A549 (cell line): ENCODE measurements at regions not wholly inside any gene's neighbourhood (a gene's known extent, or its start where the extent isn't known, plus 50 kb on each side); places are given as distances from the start of the nearest gene placed in this dataset.

Source experiments
- ATAC-seq, 2 experiments: fragments of 200-7000 bp in 1 of 2; fragments of >200 bp in 1 of 2; cut with Nextera tagmentation in 1 of 2; cut with Tn5 transposase in 1 of 2; 3 replicates each; pipeline versions ENCODE4 v1.8.0 to v1.9.1; 2018 to 2020; ENCODE audit warnings: mild to moderate bottlenecking in 1 of 2, moderate library complexity in 1 of 2
- CTCF ChIA-PET: fragments of 300-600 bp; sonication (Branson Sonifier 250); formaldehyde crosslinking; extraction: SDS; loops from one replicate; lab custom pipeline; 2021; ENCODE audit warnings: antibody characterized with exemption, inconsistent platforms; lab: Yijun Ruan, JAX
- POLR2A ChIA-PET: fragments of 350-600 bp; formaldehyde crosslinking; extraction: SDS; loops from one replicate; lab custom pipeline; 2021; ENCODE audit warnings: antibody characterized with exemption, inconsistent platforms; lab: Yijun Ruan, JAX
- DNase-seq, 2 experiments: peaks; one replicate each; pipeline versions ENCODE4 v3.0.0 to v3.0.0-alpha.2; 2011 to 2016; ENCODE audit warnings: low read depth in 1 of 2, low spot score in 1 of 2
- FAIRE-seq: peaks from 2 replicates; lab custom pipeline; 2011; peaks lifted over from hg19 to GRCh38; lab: Jason Lieb, UNC
- H3K27ac ChIP-seq, 2 experiments: fragments of >200 bp; sonication (Bioruptor Twin); formaldehyde crosslinking; 3 replicates each; pipeline ENCODE4 v1.5.1; 2016 to 2017
- H3K4me1 ChIP-seq: fragments of >200 bp; sonication (Bioruptor Twin); formaldehyde crosslinking; 3 replicates; pipeline ENCODE4 v1.6.1; 2016
- H3K4me2 ChIP-seq: fragments of >200 bp; sonication (Bioruptor Twin); formaldehyde crosslinking; 3 replicates; pipeline ENCODE4 v1.6.1; 2016
- H3K4me3 ChIP-seq: fragments of >200 bp; sonication (Bioruptor Twin); formaldehyde crosslinking; 3 replicates; pipeline ENCODE4 v1.5.1; 2016
- H3K9me3 ChIP-seq: fragments of >200 bp; sonication (Bioruptor Twin); formaldehyde crosslinking; 3 replicates; pipeline ENCODE4 v1.6.1; 2016
- CHD2 ChIP-seq: fragments of 150-350 bp; IDR thresholded peaks from 2 replicates; pipeline ENCODE4 v1.6.1; 2014; ENCODE audit warnings: low read length; ENCODE audit not compliant: partially characterized antibody
- EP300 ChIP-seq, 2 experiments: fragments of >200 bp; sonication (Bioruptor Twin); formaldehyde crosslinking; IDR thresholded peaks; 2 replicates in 1 of 2; 3 replicates in 1 of 2; pipeline ENCODE4 v1.6.1; 2016 to 2017
- GATA3 ChIP-seq: IDR thresholded peaks from 2 replicates; pipeline ENCODE4 v1.6.1; 2012; ENCODE audit warnings: borderline replicate concordance
- HDAC2 ChIP-seq: fragments of 200-600 bp; sonication (generic); IDR thresholded peaks from 2 replicates; pipeline ENCODE4 v1.6.1; 2016
- RAD21 ChIP-seq, 2 experiments: fragments of >200 bp in 1 of 2; sonication (Bioruptor Twin) in 1 of 2; formaldehyde crosslinking in 1 of 2; IDR thresholded peaks in 1 of 2; conservative IDR thresholded peaks in 1 of 2; 2 replicates in 1 of 2; 3 replicates in 1 of 2; pipeline ENCODE4 v1.6.1; 2012 to 2018; ENCODE audit warnings: inconsistent platforms in 1 of 2
- ZFP36 ChIP-seq: fragments of 450-650 bp; IDR thresholded peaks from 2 replicates; pipeline ENCODE4 v1.6.1; 2014; ENCODE audit warnings: borderline replicate concordance; ENCODE audit not compliant: partially characterized antibody
- ZNF302 ChIP-seq: fragments of 250-450 bp; sonication (Bioruptor Pico); IDR thresholded peaks from 2 replicates; pipeline ENCODE4 v1.9.0; 2021; ENCODE audit warnings: inconsistent platforms, mild to moderate bottlenecking, moderate library complexity
- WGBS: methylation state at CpG from one replicate; pipeline ENCODE4 v1.1.6; 2017; ENCODE audit errors: missing lambda C conversion rate; 5-methylcytosine and 5-hydroxymethylcytosine counted together
- TF ChIP-seq, protein P1 (sequence below): fragments of >200 bp; sonication (Bioruptor Twin); formaldehyde crosslinking; IDR thresholded peaks from 2 replicates; pipeline ENCODE4 v1.6.1; 2016

DNA sequence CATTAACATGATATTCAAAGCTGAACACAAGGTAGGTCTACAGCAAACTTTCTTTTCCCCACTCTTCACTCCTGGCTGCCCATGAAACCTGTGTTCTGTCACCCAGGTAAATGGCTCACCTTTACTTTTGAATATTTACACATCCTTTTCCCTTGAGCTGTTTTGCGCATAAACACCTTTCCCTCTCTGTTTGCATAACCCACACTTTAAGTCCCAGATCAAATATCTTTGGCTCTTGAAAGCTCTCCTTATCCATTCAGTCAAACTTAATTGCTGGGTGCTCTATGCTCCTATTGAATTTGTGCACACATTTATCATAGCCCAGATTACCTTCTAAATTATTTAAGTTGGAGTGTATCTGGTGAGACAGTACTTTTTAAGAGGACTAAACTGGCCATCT is 51.7 kb upstream of the ATP8A1 start:
- CTCF ChIA-PET = no interaction called here
- H3K27ac ChIP-seq = no peak overlapping the region
- H3K4me2 ChIP-seq = no peak overlapping the region
- no peak overlapping the region for H3K4me3 ChIP-seq
- TF ChIP-seq HDAC2 = no peak
- TF ChIP-seq, protein P1, sequence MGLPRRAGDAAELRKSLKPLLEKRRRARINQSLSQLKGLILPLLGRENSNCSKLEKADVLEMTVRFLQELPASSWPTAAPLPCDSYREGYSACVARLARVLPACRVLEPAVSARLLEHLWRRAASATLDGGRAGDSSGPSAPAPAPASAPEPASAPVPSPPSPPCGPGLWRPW = no peak
- TF ChIP-seq ZFP36 = no peak
- TF ChIP-seq GATA3 = no peak
- no peak for TF ChIP-seq ZNF302 (CRISPR knock-in tag)
- no peak for TF ChIP-seq CHD2
- no peak for TF ChIP-seq RAD21 (conservative IDR thresholded peaks at IDR 0.05 in 1 of 2, IDR thresholded peaks at IDR 0.05 in 1 of 2)
- no peak for TF ChIP-seq EP300 (IDR thresholded peaks at IDR 0.05)
- POLR2A ChIA-PET = no interaction called here
- FAIRE-seq = no peak
- no peak for ATAC-seq
- DNase-seq = no peak
- 100% methylated on average over 1 of the region's 1 CpG for WGBS
- H3K9me3 ChIP-seq = no peaks in the 10 kb centered on the region
- no peaks in the 10 kb centered on the region for H3K4me1 ChIP-seq
